HEK293T (cell line): ENCODE measurements at regions not wholly inside any gene's neighbourhood (a gene's known extent, or its start where the extent isn't known, plus 50 kb on each side); places are given as distances from the start of the nearest gene placed in this dataset.
"Not testable (repeated sequence)": the region's sequence is repeated elsewhere in the genome, so short reads cannot be mapped to it uniquely, and the experiment has no call there.

Experiments
- CTCF ChIA-PET: fragments of 350-600 bp; formaldehyde crosslinking; extraction: SDS; loops from one replicate; lab custom pipeline; 2021; ENCODE audit warnings: antibody characterized with exemption, inconsistent platforms; lab: Yijun Ruan, JAX
- POLR2A ChIA-PET: fragments of 350-600 bp; formaldehyde crosslinking; extraction: SDS; loops from one replicate; lab custom pipeline; 2020; ENCODE audit warnings: antibody characterized with exemption, inconsistent platforms; lab: Yijun Ruan, JAX
- DNase-seq: peaks from one replicate; pipeline ENCODE4 v3.0.0; 2012; ENCODE audit warnings: mixed read lengths; ENCODE audit errors: extremely low spot score
- ARNT ChIP-seq: fragments of 450-650 bp; IDR thresholded peaks from 2 replicates; pipeline ENCODE4 v1.6.1; 2017; ENCODE audit warnings: mild to moderate bottlenecking
- BHLHE40 ChIP-seq: fragments of 450-650 bp; IDR thresholded peaks from 2 replicates; pipeline ENCODE4 v1.6.1; 2016; ENCODE audit warnings: mild to moderate bottlenecking, moderate library complexity, borderline replicate concordance
- CTBP1 ChIP-seq: fragments of 450-650 bp; IDR thresholded peaks from 2 replicates; pipeline ENCODE4 v1.6.1; 2016; ENCODE audit warnings: borderline replicate concordance
- ELF4 ChIP-seq: fragments of 450-650 bp; IDR thresholded peaks from 2 replicates; pipeline ENCODE4 v1.6.1; 2017; ENCODE audit warnings: antibody characterized with exemption
- FOXA1 ChIP-seq: fragments of 450-650 bp; IDR thresholded peaks from 2 replicates; pipeline ENCODE4 v1.6.1; 2016; ENCODE audit warnings: mild to moderate bottlenecking
- FOXK2 ChIP-seq: fragments of 450-650 bp; IDR thresholded peaks from 2 replicates; pipeline ENCODE4 v1.6.1; 2016; ENCODE audit warnings: mild to moderate bottlenecking
- FOXM1 ChIP-seq: fragments of 450-650 bp; IDR thresholded peaks from 2 replicates; pipeline ENCODE4 v1.6.1; 2017; ENCODE audit warnings: mild to moderate bottlenecking, borderline replicate concordance
- HDGF ChIP-seq: fragments of 450-650 bp; IDR thresholded peaks from 2 replicates; pipeline ENCODE4 v1.6.1; 2017; ENCODE audit warnings: antibody characterized with exemption, borderline replicate concordance
- L3MBTL2 ChIP-seq: fragments of 450-650 bp; conservative IDR thresholded peaks from 2 replicates; pipeline ENCODE4 v1.6.1; 2016; ENCODE audit warnings: mild to moderate bottlenecking
- LEF1 ChIP-seq: fragments of 450-650 bp; IDR thresholded peaks from 2 replicates; pipeline ENCODE4 v1.6.1; 2017; ENCODE audit warnings: mild to moderate bottlenecking, borderline replicate concordance
- NFRKB ChIP-seq: fragments of 450-650 bp; IDR thresholded peaks from 2 replicates; pipeline ENCODE4 v1.6.1; 2016; ENCODE audit warnings: mild to moderate bottlenecking, moderate library complexity
- PKNOX1 ChIP-seq: fragments of 450-650 bp; IDR thresholded peaks from 2 replicates; pipeline ENCODE4 v1.6.1; 2016
- SP1 ChIP-seq: fragments of 450-650 bp; IDR thresholded peaks from 2 replicates; pipeline ENCODE4 v1.6.1; 2017
- SUZ12 ChIP-seq: fragments of 450-650 bp; IDR thresholded peaks from 2 replicates; pipeline ENCODE4 v1.6.1; 2016; ENCODE audit warnings: mild to moderate bottlenecking
- TARDBP ChIP-seq: fragments of 450-650 bp; IDR thresholded peaks from 2 replicates; pipeline ENCODE4 v1.6.1; 2016
- ZNF384 ChIP-seq: fragments of 450-650 bp; IDR thresholded peaks from 2 replicates; pipeline ENCODE4 v1.6.1; 2016

DNA sequence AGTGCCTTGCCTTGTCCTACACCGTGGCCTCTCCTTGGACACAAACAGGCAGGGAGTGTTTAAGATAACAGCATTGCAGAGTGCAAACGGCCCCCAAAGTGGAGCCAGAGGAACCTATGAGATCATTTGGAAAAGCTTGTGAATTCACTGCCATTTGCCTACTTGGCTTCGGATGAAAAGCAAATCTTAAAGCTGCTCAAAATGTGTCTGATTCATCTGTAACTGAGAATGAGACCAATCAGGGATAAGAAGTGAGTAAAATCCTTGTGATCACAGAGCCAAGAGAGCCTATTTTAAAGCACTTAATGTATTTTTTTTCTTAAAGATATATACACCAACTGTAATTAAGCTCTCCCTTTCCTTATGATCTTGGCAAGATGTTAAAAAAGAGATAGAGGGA, 65.7 kb upstream of the BACH2 start:
- DNase-seq: no peak
- POLR2A ChIA-PET: interaction anchor here (0.6 kb wide), 1 partner anchor 24 kb away, joined by 3 read pairs; no protein-coding TSS in a partner anchor
- TF ChIP-seq L3MBTL2 (no peak), FOXA1 (no peak), HDGF (no peak), FOXM1 (no peak), ARNT (no peak), BHLHE40 (no peak), PKNOX1 (no peak)
- CTCF ChIA-PET: interaction anchor here (1.6 kb wide), 1 partner anchor 9 kb away, joined by 4 read pairs; no protein-coding TSS in a partner anchor

DNA sequence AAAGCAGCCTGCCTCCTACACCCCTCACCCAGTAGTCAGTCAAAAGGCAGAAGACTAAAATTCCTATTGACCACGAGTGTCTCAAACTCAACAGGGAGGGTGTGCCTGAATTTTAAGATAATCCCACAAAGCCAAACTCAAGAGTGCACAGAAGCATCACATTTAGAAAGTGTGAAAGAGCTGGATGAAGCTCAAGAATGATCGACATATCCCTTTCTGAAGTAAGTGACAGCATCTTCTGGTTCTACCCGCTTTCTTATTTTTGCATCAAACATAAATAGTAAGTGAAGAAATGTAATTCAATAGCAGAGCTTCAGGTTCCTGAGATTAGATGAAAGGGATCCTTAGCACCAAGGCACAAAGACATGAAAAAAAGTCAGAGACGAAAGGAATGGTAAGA, 64.5 kb upstream of the BACH2 start:
- TF ChIP-seq L3MBTL2: no peak
- no peak for TF ChIP-seq ARNT
- TF ChIP-seq HDGF: no peak
- TF ChIP-seq BHLHE40: no peak
- TF ChIP-seq ELF4: no peak
- TF ChIP-seq CTBP1: no peak
- TF ChIP-seq PKNOX1: no peak
- no peak for TF ChIP-seq TARDBP
- no peak for TF ChIP-seq ZNF384
- no peak for TF ChIP-seq FOXM1
- TF ChIP-seq NFRKB: no peak
- no peak for TF ChIP-seq SP1
- no peak for TF ChIP-seq SUZ12
- TF ChIP-seq FOXA1: no peak
- TF ChIP-seq LEF1: no peak
- TF ChIP-seq FOXK2: no peak
- ChIA-PET CTCF (no interaction called here), POLR2A (no interaction called here)
- no peak for DNase-seq

GRCh38 chr6:90358036-90358770, 61.6 kb upstream of the BACH2 start:
- POLR2A ChIA-PET, DNase-seq, CTCF ChIA-PET: not testable (repeated sequence)

DNA sequence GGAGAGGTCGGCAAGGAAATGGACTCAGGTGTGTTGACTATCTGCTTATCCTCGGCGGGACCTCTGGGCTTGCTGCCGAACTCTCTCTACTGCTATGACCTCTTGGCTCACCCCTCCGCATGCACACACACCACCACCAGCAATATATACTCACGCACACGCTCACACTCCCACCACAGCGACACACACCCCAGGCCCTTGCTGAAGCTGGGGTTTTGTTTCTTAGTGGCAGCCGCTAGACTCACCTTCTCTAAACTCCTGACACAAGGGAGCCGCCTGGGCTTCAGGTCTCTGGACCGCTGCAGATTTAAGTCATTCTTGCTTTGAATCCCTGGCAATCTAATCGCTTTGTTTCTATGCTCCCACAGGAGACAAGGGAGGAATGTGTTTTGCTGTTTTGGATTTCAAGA, 59.4 kb upstream of the BACH2 start:
- CTCF ChIA-PET: no interaction called here
- TF ChIP-seq FOXM1 (no peak), FOXA1 (no peak), SUZ12 (no peak), PKNOX1 (no peak), ELF4 (no peak), SP1 (no peak), TARDBP (no peak), L3MBTL2 (no peak), BHLHE40 (no peak), FOXK2 (no peak), NFRKB (no peak), ZNF384 (no peak)
- DNase-seq: no peak
- POLR2A ChIA-PET: no interaction called here

GRCh38 chr6:90354961-90355360, 58.3 kb upstream of the BACH2 start:
- ChIA-PET POLR2A (no interaction called here), CTCF (no interaction called here)
- TF ChIP-seq FOXA1 (no peak), SUZ12 (no peak), BHLHE40 (no peak), FOXM1 (no peak), ZNF384 (no peak), PKNOX1 (no peak), LEF1 (no peak), ARNT (no peak), HDGF (no peak), TARDBP (no peak), SP1 (no peak), NFRKB (no peak)
- no peak for DNase-seq

- TF ChIP-seq FOXK2 (no peak), SUZ12 (no peak), PKNOX1 (no peak), LEF1 (no peak), FOXA1 (no peak), CTBP1 (no peak), NFRKB (no peak)
- no peak for DNase-seq
- CTCF ChIA-PET: no interaction called here
- POLR2A ChIA-PET: no interaction called here
Observed at GRCh38 chr6:90351696-90352095, 55.1 kb upstream of the BACH2 start.
